Loucy (cell line): ENCODE measurements at regions not wholly inside any gene's neighbourhood (a gene's known extent, or its start where the extent isn't known, plus 50 kb on each side); places are given as distances from the start of the nearest gene placed in this dataset.

Source experiments
- EZH2phosphoT487 ChIP-seq: fragments of 200-600 bp; IDR thresholded peaks from 2 replicates; pipeline ENCODE4 v1.6.1; 2018; ENCODE audit warnings: antibody characterized with exemption, mild to moderate bottlenecking, moderate library complexity, borderline replicate concordance
- TF ChIP-seq, protein P1 (sequence below): fragments of 200-600 bp; sonication (generic); conservative IDR thresholded peaks from 2 replicates; pipeline ENCODE4 v1.5.1; 2014; ENCODE audit warnings: mild to moderate bottlenecking, antibody characterized with exemption, low read length

DNA sequence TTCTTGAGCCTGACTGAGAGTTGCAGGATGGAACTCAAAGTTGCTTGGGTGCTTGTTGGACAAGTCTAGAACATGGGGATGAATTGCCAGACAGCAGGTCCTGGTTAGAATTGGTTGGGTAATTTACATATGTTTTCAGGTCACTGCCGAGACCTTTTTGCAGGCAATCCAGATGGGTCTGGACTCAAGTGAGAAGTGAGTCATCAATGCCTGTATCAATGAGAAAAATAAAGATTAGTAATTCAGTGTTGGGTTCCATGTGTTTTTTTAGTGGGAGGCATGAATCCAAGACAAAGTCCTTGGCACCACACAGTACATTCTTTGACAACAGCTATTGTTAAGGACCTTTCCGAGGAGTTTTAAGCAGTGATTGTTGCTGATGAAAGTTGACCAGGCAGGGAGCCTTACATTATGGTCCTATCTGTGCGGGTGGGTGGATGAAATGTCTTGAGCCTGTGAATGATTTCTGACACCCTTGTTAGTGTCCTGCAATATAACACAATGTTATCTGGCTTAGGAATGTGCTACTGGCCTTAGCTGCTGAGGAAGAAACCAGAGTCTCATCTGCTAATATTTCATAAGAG, 77.7 kb downstream of the CRYGS start:
- no peak for TF ChIP-seq EZH2phosphoT487
- TF ChIP-seq, protein P1, sequence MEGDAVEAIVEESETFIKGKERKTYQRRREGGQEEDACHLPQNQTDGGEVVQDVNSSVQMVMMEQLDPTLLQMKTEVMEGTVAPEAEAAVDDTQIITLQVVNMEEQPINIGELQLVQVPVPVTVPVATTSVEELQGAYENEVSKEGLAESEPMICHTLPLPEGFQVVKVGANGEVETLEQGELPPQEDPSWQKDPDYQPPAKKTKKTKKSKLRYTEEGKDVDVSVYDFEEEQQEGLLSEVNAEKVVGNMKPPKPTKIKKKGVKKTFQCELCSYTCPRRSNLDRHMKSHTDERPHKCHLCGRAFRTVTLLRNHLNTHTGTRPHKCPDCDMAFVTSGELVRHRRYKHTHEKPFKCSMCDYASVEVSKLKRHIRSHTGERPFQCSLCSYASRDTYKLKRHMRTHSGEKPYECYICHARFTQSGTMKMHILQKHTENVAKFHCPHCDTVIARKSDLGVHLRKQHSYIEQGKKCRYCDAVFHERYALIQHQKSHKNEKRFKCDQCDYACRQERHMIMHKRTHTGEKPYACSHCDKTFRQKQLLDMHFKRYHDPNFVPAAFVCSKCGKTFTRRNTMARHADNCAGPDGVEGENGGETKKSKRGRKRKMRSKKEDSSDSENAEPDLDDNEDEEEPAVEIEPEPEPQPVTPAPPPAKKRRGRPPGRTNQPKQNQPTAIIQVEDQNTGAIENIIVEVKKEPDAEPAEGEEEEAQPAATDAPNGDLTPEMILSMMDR = no peak
